ENCODE measurements at regions not wholly inside any gene's neighbourhood (a gene's known extent, or its start where the extent isn't known, plus 50 kb on each side); places are given as distances from the start of the nearest gene placed in this dataset.

GRCh38 chr9:129318121-129319075 lies 140.3 kb upstream of the IER5L start:
- intact Hi-C loops (cut with micrococcal nuclease) = no loop called here
- Mint-ChIP-seq H3K36me3 (ENCODE audit: insufficient read depth, unreplicated experiment) (peaks cover 6% of the 10 kb centered on the region), H3K27ac (ENCODE audit: low read depth, unreplicated experiment) (no peak overlapping the region), H3K4me1 (ENCODE audit: insufficient read depth, unreplicated experiment) (peaks cover 10% of the 10 kb centered on the region), H3K4me3 (ENCODE audit: unreplicated experiment) (no peak overlapping the region), H3K27me3 (ENCODE audit: insufficient read depth, unreplicated experiment) (no peaks in the 10 kb centered on the region), H3K9me3 (ENCODE audit: unreplicated experiment) (no peaks in the 10 kb centered on the region)
- ChIA-PET CTCF (interaction anchor here (0.7 kb wide), 1 partner anchor 229 kb away, joined by 3 read pairs; no protein-coding TSS in a partner anchor), POLR2A (no interaction called here)
- no TSS peak for BruUV-seq (replicated peaks)
- TF ChIP-seq, protein P1, sequence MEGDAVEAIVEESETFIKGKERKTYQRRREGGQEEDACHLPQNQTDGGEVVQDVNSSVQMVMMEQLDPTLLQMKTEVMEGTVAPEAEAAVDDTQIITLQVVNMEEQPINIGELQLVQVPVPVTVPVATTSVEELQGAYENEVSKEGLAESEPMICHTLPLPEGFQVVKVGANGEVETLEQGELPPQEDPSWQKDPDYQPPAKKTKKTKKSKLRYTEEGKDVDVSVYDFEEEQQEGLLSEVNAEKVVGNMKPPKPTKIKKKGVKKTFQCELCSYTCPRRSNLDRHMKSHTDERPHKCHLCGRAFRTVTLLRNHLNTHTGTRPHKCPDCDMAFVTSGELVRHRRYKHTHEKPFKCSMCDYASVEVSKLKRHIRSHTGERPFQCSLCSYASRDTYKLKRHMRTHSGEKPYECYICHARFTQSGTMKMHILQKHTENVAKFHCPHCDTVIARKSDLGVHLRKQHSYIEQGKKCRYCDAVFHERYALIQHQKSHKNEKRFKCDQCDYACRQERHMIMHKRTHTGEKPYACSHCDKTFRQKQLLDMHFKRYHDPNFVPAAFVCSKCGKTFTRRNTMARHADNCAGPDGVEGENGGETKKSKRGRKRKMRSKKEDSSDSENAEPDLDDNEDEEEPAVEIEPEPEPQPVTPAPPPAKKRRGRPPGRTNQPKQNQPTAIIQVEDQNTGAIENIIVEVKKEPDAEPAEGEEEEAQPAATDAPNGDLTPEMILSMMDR (IDR thresholded peaks at IDR 0.05; ENCODE audit: unreplicated experiment) = no peak
- no peak for DNase-seq (ENCODE audit: unreplicated experiment)

- no TSS peak for BruUV-seq (replicated peaks)
- peak; percentile 26 for DNase-seq (ENCODE audit: unreplicated experiment)
- Mint-ChIP-seq H3K27ac (ENCODE audit: low read depth, unreplicated experiment) (no peak overlapping the region), H3K27me3 (ENCODE audit: insufficient read depth, unreplicated experiment) (no peaks in the 10 kb centered on the region), H3K4me3 (ENCODE audit: unreplicated experiment) (no peak overlapping the region), H3K36me3 (ENCODE audit: insufficient read depth, unreplicated experiment) (peaks cover 6% of the 10 kb centered on the region), H3K4me1 (ENCODE audit: insufficient read depth, unreplicated experiment) (peaks cover 10% of the 10 kb centered on the region), H3K9me3 (ENCODE audit: unreplicated experiment) (no peaks in the 10 kb centered on the region)
- POLR2A ChIA-PET = no interaction called here
- TF ChIP-seq, protein P1 (IDR thresholded peaks at IDR 0.05; ENCODE audit: unreplicated experiment) = no peak
- CTCF ChIA-PET = interaction anchor here (0.6 to 0.7 kb wide), 2 partner anchors 69 to 230 kb away, joined by 3 read pairs; no protein-coding TSS in a partner anchor
- intact Hi-C loops (cut with micrococcal nuclease) = no loop called here
Measured at GRCh38 chr9:129317179-129318011, 139.3 kb upstream of the IER5L start.

DNA sequence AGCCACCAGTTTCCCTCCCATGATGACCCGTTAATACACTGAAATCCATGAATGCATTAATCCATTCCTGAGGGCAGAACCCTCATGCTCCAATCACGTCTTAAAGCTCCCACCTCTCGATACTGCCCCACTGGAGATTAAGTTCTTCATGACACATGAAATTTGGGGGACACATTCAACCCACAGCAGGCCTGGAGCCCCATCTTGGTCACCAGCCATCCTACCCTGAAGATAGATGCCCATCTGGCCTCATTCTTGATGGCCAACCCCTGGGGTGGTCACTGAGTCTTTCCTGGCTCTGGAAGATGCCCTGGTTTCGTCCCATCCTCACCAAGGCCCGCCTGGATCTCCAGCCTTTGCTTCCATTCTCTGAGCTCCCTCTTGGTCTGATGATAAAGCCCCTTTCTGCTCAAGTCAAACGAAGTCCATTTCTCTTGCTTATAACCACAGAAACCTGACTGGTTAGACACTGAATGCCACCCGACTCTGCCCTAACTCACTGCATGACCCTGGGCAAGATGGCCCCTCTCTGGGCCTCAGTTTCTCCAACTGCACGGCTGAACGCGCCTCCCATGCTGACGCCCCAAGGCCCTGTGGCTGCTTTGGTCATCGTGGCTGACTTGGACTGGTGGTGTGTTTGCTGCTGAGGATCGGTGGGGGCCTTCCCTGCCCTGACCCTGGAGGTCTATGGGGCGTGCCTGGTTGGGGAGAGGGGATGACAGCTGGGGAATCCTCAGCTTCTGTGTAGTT lies 138.4 kb upstream of the IER5L start:
- intact Hi-C loops (cut with micrococcal nuclease) = no loop called here
- POLR2A ChIA-PET = no interaction called here
- DNase-seq (ENCODE audit: unreplicated experiment) = no peak
- Mint-ChIP-seq H3K27ac (ENCODE audit: low read depth, unreplicated experiment) (peak overlapping the region; percentile 35), H3K4me3 (ENCODE audit: unreplicated experiment) (no peak overlapping the region), H3K36me3 (ENCODE audit: insufficient read depth, unreplicated experiment) (peaks cover 6% of the 10 kb centered on the region), H3K9me3 (ENCODE audit: unreplicated experiment) (no peaks in the 10 kb centered on the region), H3K27me3 (ENCODE audit: insufficient read depth, unreplicated experiment) (no peaks in the 10 kb centered on the region), H3K4me1 (ENCODE audit: insufficient read depth, unreplicated experiment) (peaks cover 10% of the 10 kb centered on the region)
- BruUV-seq (replicated peaks) = no TSS peak
- TF ChIP-seq, protein P1 (IDR thresholded peaks at IDR 0.05; ENCODE audit: unreplicated experiment) = no peak
- CTCF ChIA-PET = interaction anchor here (0.6 kb wide), 1 partner anchor 68 kb away, joined by 3 read pairs; no protein-coding TSS in a partner anchor

Data from MCF 10A (cell line).